Loucy (cell line): ENCODE measurements at regions not wholly inside any gene's neighbourhood (a gene's known extent, or its start where the extent isn't known, plus 50 kb on each side); places are given as distances from the start of the nearest gene placed in this dataset.

Source experiments
- H2AFZ ChIP-seq: fragments of 200-600 bp; sonication (generic); 2 replicates; pipeline ENCODE4 v1.6.0; 2016; ENCODE audit warnings: antibody characterized with exemption, mild to moderate bottlenecking, low read length, moderate library complexity
- H3F3A ChIP-seq: fragments of 200-600 bp; 2 replicates; pipeline ENCODE4 v1.6.0; 2016; ENCODE audit warnings: antibody characterized with exemption, low read depth, mild to moderate bottlenecking
- H3K27me3 ChIP-seq: fragments of 200-600 bp; sonication (generic); 2 replicates; pipeline ENCODE4 v1.6.1; 2014; ENCODE audit warnings: low read length, mild to moderate bottlenecking; ENCODE audit not compliant: insufficient read depth, poor library complexity, severe bottlenecking
- H3K36me3 ChIP-seq: fragments of 200-600 bp; sonication (generic); 2 replicates; pipeline ENCODE4 v1.6.1; 2016; ENCODE audit warnings: low read length; ENCODE audit not compliant: insufficient read depth
- H3K4me1 ChIP-seq: fragments of 200-600 bp; sonication (generic); 2 replicates; pipeline ENCODE4 v1.5.1; 2014; ENCODE audit warnings: low read length, mild to moderate bottlenecking; ENCODE audit not compliant: insufficient read depth, poor library complexity, severe bottlenecking
- H3K4me2 ChIP-seq: fragments of 200-600 bp; sonication (generic); 2 replicates; pipeline ENCODE4 v1.6.0; 2014; ENCODE audit warnings: antibody characterized with exemption, low read length, low read depth, mild to moderate bottlenecking; ENCODE audit not compliant: poor library complexity, severe bottlenecking
- H3K4me3 ChIP-seq: fragments of 200-600 bp; sonication (generic); 2 replicates; pipeline ENCODE4 v1.5.1; 2014; ENCODE audit warnings: low read length, mild to moderate bottlenecking, mixed read lengths; ENCODE audit not compliant: poor library complexity, severe bottlenecking
- H3K79me2 ChIP-seq: fragments of 200-600 bp; sonication (generic); 2 replicates; pipeline ENCODE4 v1.6.1; 2014; ENCODE audit warnings: low read length; ENCODE audit not compliant: insufficient read depth
- H3K9ac ChIP-seq: fragments of 200-600 bp; sonication (generic); 2 replicates; pipeline ENCODE4 v1.6.0; 2014; ENCODE audit warnings: mild to moderate bottlenecking, low read depth, low read length, moderate library complexity; ENCODE audit not compliant: poor library complexity, severe bottlenecking
- H3K9me2 ChIP-seq: fragments of 200-600 bp; sonication (generic); replicated peaks from 2 replicates; pipeline ENCODE4 v1.6.1; 2016; ENCODE audit warnings: low read depth, low read length, mixed read lengths
- H3K9me3 ChIP-seq: fragments of 200-600 bp; sonication (generic); 2 replicates; pipeline ENCODE4 v1.6.1; 2014; ENCODE audit warnings: mild to moderate bottlenecking, antibody characterized with exemption, low read length, low read depth; ENCODE audit not compliant: insufficient read depth
- H4K20me1 ChIP-seq: fragments of 200-600 bp; sonication (generic); 2 replicates; pipeline ENCODE4 v1.6.0; 2014; ENCODE audit warnings: antibody characterized with exemption, low read length, mild to moderate bottlenecking; ENCODE audit not compliant: insufficient read depth, poor library complexity, severe bottlenecking
- EZH2phosphoT487 ChIP-seq: fragments of 200-600 bp; IDR thresholded peaks from 2 replicates; pipeline ENCODE4 v1.6.1; 2018; ENCODE audit warnings: antibody characterized with exemption, mild to moderate bottlenecking, moderate library complexity, borderline replicate concordance
- TF ChIP-seq, protein P1 (sequence below): fragments of 200-600 bp; sonication (generic); conservative IDR thresholded peaks from 2 replicates; pipeline ENCODE4 v1.5.1; 2014; ENCODE audit warnings: mild to moderate bottlenecking, antibody characterized with exemption, low read length

DNA sequence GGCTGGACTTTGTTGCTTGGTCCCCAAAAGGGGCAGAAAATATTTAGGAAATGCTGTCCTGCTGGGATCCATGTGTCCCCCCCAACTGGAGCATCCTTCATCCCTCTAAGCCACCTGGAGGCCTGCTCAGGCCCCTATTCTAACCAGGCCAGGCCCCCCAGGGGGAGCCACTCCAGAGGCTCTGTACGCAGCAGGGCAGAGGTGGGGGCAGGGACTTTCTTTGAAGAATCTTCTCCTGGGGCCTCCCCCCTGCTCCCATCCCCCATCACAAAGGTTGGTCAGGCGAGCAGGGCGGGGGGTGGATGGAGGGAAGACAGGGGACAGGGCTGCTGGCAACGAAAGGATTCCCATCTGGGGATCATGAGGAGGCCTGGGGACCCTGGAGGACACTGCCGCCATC is 170.8 kb downstream of the MN1 start:
- Histone ChIP-seq H3K9me3 (no peaks in the 10 kb centered on the region), H3K4me2 (no peak overlapping the region)
- TF ChIP-seq, protein P1, sequence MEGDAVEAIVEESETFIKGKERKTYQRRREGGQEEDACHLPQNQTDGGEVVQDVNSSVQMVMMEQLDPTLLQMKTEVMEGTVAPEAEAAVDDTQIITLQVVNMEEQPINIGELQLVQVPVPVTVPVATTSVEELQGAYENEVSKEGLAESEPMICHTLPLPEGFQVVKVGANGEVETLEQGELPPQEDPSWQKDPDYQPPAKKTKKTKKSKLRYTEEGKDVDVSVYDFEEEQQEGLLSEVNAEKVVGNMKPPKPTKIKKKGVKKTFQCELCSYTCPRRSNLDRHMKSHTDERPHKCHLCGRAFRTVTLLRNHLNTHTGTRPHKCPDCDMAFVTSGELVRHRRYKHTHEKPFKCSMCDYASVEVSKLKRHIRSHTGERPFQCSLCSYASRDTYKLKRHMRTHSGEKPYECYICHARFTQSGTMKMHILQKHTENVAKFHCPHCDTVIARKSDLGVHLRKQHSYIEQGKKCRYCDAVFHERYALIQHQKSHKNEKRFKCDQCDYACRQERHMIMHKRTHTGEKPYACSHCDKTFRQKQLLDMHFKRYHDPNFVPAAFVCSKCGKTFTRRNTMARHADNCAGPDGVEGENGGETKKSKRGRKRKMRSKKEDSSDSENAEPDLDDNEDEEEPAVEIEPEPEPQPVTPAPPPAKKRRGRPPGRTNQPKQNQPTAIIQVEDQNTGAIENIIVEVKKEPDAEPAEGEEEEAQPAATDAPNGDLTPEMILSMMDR: no peak
- no peak for TF ChIP-seq EZH2phosphoT487

DNA sequence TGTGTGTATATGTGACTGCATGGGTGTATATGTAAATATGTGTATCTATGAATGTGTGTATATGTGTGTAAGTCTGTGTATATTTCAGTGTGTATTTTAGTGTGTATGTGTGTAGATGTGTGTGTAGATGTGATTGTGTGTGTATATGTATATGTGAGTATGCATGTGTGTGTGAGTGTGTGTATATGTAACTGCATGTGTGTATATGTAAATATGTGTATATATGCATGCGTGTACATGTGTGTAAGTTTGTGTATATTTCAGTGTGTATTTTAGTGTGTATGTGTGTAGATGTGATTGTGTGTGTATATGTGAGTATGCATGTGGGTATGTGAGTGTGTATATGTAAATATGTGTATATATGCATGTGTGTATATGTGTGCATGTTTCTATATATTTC is 169.9 kb downstream of the MN1 start:
- H3F3A ChIP-seq: no peaks in the 10 kb centered on the region
- H3K9ac ChIP-seq: no peak overlapping the region
- H4K20me1 ChIP-seq: no peaks in the 10 kb centered on the region
- H2AFZ ChIP-seq: no peak overlapping the region
- H3K4me1 ChIP-seq: no peaks in the 10 kb centered on the region
- TF ChIP-seq EZH2phosphoT487: no peak
- TF ChIP-seq, protein P1: no peak
- H3K27me3 ChIP-seq: no peaks in the 10 kb centered on the region
- H3K9me3 ChIP-seq: no peaks in the 10 kb centered on the region
- H3K36me3 ChIP-seq: no peaks in the 10 kb centered on the region
- no peak overlapping the region for H3K4me2 ChIP-seq
- no peaks in the 10 kb centered on the region for H3K9me2 ChIP-seq
- no peak overlapping the region for H3K4me3 ChIP-seq
- H3K79me2 ChIP-seq: no peaks in the 10 kb centered on the region

More for the DNA sequence above, 170.8 kb downstream of the MN1 start:
- H3K27me3 ChIP-seq: no peaks in the 10 kb centered on the region
- H2AFZ ChIP-seq: no peak overlapping the region
- H3K4me1 ChIP-seq: no peaks in the 10 kb centered on the region
- H3K36me3 ChIP-seq: no peaks in the 10 kb centered on the region
- no peak overlapping the region for H3K9ac ChIP-seq
- no peak overlapping the region for H3K4me3 ChIP-seq
- no peaks in the 10 kb centered on the region for H3K79me2 ChIP-seq
- no peaks in the 10 kb centered on the region for H4K20me1 ChIP-seq
- H3K9me2 ChIP-seq: no peaks in the 10 kb centered on the region
- no peaks in the 10 kb centered on the region for H3F3A ChIP-seq

DNA sequence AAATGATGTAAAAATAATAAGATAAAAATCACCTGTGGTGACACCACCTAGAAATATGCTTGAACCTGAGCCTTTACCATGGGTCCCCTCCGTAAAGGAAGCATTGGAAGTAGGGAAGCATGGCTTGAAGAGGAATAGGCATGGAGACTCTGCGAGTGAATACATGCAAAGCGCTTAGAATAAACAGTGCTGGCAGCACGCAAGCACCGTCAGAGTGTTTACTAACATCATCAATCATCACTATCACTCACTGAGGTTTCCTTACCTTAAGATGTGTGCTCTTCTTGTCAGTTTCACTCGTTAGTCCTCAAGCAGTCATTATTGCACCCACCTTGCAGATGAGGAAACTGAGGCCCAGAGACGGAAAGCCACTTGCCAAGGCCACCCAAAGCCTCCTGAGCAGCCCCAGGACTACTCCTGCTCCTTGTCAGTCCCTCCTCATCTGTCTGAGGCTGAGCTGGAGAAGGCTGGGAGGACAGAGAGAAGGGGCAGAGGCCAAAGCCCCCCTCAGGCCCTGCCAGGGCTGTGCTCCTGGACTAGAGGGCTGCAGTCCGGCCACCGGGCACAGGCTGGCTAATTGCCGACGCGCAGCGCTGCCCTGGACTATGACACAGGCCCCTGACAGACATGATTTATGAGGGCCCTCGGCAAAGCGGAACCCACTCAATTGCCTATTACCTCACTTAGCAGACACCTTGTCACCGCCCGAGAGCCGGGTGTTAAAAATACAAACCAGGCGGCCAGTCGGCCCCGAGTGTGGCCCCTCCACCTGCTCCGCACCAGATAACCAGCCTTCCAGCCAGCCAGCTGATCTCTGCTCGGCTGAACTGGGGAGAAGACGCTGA is 168.9 kb downstream of the MN1 start:
- no peak for TF ChIP-seq EZH2phosphoT487
- H3K9me2 ChIP-seq: no peaks in the 10 kb centered on the region
- H4K20me1 ChIP-seq: no peaks in the 10 kb centered on the region
- no peaks in the 10 kb centered on the region for H3K27me3 ChIP-seq
- no peak overlapping the region for H3K4me2 ChIP-seq
- H2AFZ ChIP-seq: no peak overlapping the region
- H3K36me3 ChIP-seq: no peaks in the 10 kb centered on the region
- no peaks in the 10 kb centered on the region for H3K4me1 ChIP-seq
- no peak overlapping the region for H3K4me3 ChIP-seq
- no peaks in the 10 kb centered on the region for H3K9me3 ChIP-seq
- no peaks in the 10 kb centered on the region for H3K79me2 ChIP-seq
- no peaks in the 10 kb centered on the region for H3F3A ChIP-seq
- no peak overlapping the region for H3K9ac ChIP-seq
